ENCODE measurements at regions not wholly inside any gene's neighbourhood (a gene's known extent, or its start where the extent isn't known, plus 50 kb on each side); places are given as distances from the start of the nearest gene placed in this dataset.

DNA sequence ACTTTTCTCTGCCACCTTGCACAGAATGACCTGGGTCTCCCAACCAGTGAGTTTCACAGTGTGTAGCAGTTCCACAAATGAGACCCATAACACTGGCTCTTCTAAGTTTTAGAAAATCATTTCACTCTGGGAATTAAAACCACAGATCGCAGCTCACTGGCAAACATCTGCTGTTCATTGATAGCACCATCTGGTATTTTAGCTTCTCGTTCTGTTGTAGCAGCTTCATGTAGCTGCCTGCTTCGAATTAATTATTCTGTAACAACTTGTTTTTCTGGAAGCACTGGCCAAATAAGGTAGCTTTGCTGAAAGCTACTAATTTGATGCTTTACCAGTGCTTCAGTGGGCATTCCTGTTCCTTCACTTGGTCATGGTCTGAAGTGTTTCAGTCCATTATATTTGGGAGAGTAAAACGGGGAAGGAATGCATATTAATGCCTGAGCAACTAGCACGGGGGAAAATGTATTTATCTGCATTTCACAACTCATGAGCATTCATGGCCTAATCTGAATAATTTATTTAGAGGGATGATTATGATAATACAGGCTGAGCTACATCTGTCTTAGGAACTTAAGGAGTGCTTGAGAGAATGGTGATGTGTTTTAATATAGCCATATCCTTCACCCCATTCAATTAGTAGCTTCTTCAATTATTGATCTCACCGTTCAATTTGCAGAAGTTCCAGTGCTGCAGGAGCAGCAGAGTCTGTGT, 447.4 kb downstream of the XPNPEP1 start:
- ATAC-seq (no peak), DNase-seq (no peak)
- Histone ChIP-seq H3K36me3 (ENCODE audit: low read depth) (no peaks in the 10 kb centered on the region), H3K4me3 (no peak overlapping the region), H3K9me3 (no peaks in the 10 kb centered on the region), H3K4me1 (ENCODE audit: low read depth) (no peaks in the 10 kb centered on the region)
- TF ChIP-seq, protein P1, sequence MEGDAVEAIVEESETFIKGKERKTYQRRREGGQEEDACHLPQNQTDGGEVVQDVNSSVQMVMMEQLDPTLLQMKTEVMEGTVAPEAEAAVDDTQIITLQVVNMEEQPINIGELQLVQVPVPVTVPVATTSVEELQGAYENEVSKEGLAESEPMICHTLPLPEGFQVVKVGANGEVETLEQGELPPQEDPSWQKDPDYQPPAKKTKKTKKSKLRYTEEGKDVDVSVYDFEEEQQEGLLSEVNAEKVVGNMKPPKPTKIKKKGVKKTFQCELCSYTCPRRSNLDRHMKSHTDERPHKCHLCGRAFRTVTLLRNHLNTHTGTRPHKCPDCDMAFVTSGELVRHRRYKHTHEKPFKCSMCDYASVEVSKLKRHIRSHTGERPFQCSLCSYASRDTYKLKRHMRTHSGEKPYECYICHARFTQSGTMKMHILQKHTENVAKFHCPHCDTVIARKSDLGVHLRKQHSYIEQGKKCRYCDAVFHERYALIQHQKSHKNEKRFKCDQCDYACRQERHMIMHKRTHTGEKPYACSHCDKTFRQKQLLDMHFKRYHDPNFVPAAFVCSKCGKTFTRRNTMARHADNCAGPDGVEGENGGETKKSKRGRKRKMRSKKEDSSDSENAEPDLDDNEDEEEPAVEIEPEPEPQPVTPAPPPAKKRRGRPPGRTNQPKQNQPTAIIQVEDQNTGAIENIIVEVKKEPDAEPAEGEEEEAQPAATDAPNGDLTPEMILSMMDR (IDR thresholded peaks at IDR 0.05), result no peak
- intact Hi-C loops (cut with DNase I, micrococcal nuclease), result no loop called here

- Histone ChIP-seq H3K36me3 (ENCODE audit: low read depth) (no peaks in the 10 kb centered on the region), H3K4me1 (ENCODE audit: low read depth) (no peaks in the 10 kb centered on the region), H3K9me3 (no peaks in the 10 kb centered on the region), H3K4me3 (no peak overlapping the region)
- TF ChIP-seq, protein P1 (IDR thresholded peaks at IDR 0.05), result no peak
- intact Hi-C loops (cut with DNase I, micrococcal nuclease), result no loop called here
- ATAC-seq, result no peak
- no peak for DNase-seq
Measured at GRCh38 chr10:109474812-109475211, 448.5 kb downstream of the XPNPEP1 start.

- TF ChIP-seq, protein P1 (IDR thresholded peaks at IDR 0.05), result no peak
- no peaks in the 10 kb centered on the region for H3K36me3 ChIP-seq (ENCODE audit: low read depth)
- ATAC-seq, result no peak
- no peaks in the 10 kb centered on the region for H3K9me3 ChIP-seq
- H3K4me3 ChIP-seq, result no peak overlapping the region
- H3K4me1 ChIP-seq (ENCODE audit: low read depth), result no peaks in the 10 kb centered on the region
- intact Hi-C loops (cut with DNase I, micrococcal nuclease), result no loop called here
- DNase-seq, result no peak
Measured at GRCh38 chr10:109474261-109474660, 449.1 kb downstream of the XPNPEP1 start.

GRCh38 chr10:109467551-109467950, 455.8 kb downstream of the XPNPEP1 start:
- ATAC-seq (no peak), DNase-seq (no peak)
- no peak overlapping the region for H3K4me3 ChIP-seq
- H3K36me3 ChIP-seq (ENCODE audit: low read depth), result no peaks in the 10 kb centered on the region
- TF ChIP-seq, protein P1 (IDR thresholded peaks at IDR 0.05), result no peak
- H3K4me1 ChIP-seq (ENCODE audit: low read depth), result no peaks in the 10 kb centered on the region
- intact Hi-C loops (cut with DNase I, micrococcal nuclease), result no loop called here
- no peaks in the 10 kb centered on the region for H3K9me3 ChIP-seq

DNA sequence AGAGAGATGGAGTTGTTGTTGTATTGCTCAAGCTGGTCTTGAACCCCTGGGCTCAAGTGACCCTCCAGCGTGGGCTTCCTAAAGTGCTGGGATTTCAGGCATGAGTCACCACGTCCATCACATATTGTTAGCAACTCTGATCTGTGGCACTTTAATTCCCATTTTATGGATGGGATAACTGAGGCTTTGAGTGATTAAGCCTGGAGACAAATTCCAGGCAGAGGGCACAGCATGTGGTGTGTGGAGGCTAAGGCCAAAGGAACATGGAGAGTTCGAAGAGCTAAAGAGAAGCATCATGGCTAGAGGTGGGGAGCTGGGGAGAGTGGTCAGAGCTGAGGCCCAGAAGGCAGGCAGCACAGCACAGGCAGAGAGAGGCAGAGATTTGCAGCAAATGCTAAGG, 458.4 kb downstream of the XPNPEP1 start:
- TF ChIP-seq, protein P1 (IDR thresholded peaks at IDR 0.05), result no peak
- Histone ChIP-seq H3K4me3 (no peak overlapping the region), H3K36me3 (ENCODE audit: low read depth) (no peaks in the 10 kb centered on the region), H3K4me1 (ENCODE audit: low read depth) (no peaks in the 10 kb centered on the region), H3K9me3 (no peaks in the 10 kb centered on the region)
- ATAC-seq, result no peak
- no peak for DNase-seq
- intact Hi-C loops (cut with DNase I, micrococcal nuclease), result no loop called here

DNA sequence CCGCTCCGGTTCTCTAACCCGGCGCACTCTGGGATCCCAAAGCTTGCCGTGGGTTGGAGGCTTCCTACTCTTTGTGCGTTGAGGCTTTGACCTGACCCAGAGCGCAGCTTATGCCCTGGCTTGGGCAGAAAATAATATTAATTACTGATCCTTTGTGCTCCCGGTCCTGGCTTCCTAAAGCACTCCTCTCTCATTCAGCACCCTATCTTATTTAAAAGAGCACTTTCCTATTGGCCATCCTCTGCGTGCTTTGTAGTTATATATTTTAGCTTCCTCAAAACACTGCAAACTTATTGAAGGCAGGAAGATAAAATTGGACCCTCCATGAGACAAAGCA, 466.0 kb downstream of the XPNPEP1 start:
- Histone ChIP-seq H3K4me1 (ENCODE audit: low read depth) (no peaks in the 10 kb centered on the region), H3K4me3 (no peak overlapping the region), H3K9me3 (no peaks in the 10 kb centered on the region), H3K36me3 (ENCODE audit: low read depth) (no peaks in the 10 kb centered on the region)
- TF ChIP-seq, protein P1 (IDR thresholded peaks at IDR 0.05), result no peak
- intact Hi-C loops (cut with DNase I, micrococcal nuclease), result no loop called here
- no peak for DNase-seq
- ATAC-seq, result no peak

All from mucosa of descending colon (tissue), 3 donors.